Stimulated activated CD8-positive, alpha-beta memory T cell treated with anti-CD3 and anti-CD28 coated beads, Interleukin-2, amount 100 ng/mL, for 48 hours (primary cell): ENCODE measurements at regions not wholly inside any gene's neighbourhood (a gene's known extent, or its start where the extent isn't known, plus 50 kb on each side); places are given as distances from the start of the nearest gene placed in this dataset.

Experiments
- DNase-seq, 2 donors: peaks; one replicate each; pipeline ENCODE4 v3.0.0-alpha.2; 2020; ENCODE audit warnings: low read depth in 2 of 2

DNA sequence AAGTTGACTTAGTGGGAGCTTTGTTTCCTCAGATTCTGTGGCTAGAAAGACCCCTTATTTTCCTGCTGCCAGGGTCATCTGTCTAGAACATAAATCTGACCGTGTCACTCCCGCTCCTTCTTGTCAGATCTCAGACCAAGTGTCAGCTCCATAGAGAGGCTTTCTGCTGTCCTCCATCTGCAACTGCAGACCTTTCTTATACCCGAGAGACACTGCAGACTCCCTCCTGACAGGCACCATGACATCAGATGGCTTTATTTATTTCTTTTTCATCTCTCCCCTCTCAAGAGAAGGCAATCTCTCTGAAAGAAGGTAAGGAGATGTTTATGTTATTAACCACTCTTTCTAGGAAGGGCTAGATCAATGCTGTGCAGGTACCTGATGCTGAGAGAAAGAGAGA, 726.5 kb downstream of the UQCRFS1 start:
- no peak for DNase-seq

DNA sequence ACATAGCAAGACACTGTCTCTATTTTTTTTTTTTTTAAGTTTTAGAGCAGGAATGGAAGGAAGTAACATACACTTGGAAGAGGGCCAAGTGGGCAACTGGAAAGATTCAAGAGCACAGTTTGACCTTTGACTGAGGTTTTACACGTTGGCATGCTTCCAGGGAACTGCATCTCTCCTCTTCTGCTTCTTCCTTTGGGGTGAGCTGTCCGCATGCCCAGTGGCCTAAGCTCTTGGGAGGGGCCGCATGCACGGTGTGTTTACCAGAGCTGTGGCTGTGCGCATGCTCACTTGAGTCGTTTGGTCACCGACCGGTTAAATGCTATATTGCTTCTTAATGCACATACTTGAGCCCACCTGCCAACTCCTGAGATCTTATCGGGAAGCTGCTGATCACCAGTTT, 727.7 kb downstream of the UQCRFS1 start:
- DNase-seq: no peak

DNA sequence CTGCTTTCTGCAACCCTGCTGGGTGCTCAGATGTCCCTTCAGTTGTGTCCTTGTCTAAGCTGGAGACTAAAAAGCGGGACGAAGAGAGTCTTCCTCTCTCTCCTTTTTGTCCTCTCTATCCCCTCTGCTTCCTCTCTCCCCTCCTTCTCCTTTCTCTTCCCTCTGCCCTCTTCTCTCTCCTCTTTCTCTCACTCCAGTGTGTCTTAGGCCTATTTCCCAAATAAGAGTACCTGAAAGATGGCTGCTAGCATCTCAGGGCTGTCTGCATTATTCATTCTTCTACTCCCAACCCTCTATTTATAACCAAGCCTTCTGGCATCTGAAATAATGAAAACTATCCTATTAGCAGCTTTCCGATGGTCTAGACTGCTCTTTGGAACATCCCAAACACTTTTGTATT, 729.8 kb downstream of the UQCRFS1 start:
- no peak for DNase-seq

DNA sequence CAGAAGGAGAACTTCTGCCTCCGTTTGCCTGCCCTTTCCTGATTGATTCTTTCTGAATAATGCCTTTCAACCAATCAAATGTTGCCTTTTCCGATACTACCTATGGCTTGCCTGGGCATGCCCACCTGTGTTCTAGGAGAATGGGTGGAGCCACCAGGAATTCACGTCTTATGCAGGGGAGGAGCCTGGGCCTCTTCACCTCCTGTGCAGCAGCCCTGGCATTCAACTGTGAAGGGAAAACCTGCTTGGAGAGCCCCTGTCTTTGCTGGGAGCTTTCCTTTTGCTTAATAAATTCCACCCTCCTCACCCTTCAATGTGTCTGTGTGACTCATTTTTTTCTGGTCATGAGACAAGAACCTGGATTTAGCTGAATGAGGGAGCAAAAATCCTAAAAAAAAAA, 730.7 kb downstream of the UQCRFS1 start:
- no peak for DNase-seq

DNA sequence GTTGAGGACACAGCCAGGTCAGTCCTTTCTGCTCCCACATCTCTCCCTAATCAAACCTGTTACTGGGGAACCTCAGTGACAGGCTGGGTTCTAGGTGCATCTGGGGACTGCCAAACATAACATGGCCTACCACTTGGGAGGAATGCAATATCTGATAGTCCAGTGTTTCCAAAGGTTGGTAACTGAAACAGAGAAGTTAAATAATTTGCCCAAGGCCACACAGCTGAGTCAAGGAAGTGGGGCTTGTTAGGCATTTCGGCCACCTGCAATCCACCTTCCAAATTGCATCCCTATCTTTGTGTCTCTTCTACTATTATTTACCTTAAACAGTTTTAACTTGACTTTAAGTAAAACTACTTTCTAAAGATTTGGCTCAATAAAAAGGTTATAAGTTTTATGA, 731.3 kb downstream of the UQCRFS1 start:
- DNase-seq: no peak

DNA sequence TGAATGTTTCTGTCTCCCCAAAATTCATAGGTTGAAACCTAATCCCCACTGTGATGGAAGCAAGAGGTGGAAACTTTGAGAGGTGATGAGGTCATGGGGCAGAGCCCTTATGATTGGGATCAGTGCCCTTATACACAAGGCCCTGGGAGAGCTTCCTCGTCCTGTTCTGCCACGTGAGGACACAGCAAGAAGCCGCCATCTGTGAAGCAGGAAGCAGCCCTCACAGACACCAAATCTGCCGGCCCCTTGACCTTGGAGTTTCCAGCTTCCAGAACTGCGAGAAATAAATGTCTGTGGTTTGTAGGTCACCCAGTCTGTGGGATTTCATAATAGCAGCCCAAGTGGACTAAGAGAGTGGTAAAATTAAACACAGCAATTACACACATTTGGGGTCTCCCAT, 737.4 kb downstream of the UQCRFS1 start:
- no peak for DNase-seq

DNA sequence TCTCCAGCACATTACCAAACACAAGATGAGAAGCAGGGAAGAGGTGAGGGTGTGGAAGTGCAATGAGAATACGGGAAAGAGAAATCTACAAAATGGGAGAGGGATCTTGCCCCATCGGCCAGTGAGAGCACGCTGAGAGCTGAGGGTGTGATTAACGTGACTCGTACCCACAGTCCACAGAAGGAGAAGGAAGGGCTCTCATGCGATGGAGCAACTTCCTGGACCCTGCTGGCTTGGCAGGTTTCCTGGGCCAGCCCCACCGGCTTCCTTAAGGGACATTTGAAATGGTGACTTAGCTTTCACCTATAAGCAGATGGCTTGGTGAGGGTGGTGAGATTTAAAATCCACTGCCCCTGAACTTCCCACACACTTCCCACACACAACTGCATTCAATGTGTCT, 740.1 kb downstream of the UQCRFS1 start:
- no peak for DNase-seq

DNA sequence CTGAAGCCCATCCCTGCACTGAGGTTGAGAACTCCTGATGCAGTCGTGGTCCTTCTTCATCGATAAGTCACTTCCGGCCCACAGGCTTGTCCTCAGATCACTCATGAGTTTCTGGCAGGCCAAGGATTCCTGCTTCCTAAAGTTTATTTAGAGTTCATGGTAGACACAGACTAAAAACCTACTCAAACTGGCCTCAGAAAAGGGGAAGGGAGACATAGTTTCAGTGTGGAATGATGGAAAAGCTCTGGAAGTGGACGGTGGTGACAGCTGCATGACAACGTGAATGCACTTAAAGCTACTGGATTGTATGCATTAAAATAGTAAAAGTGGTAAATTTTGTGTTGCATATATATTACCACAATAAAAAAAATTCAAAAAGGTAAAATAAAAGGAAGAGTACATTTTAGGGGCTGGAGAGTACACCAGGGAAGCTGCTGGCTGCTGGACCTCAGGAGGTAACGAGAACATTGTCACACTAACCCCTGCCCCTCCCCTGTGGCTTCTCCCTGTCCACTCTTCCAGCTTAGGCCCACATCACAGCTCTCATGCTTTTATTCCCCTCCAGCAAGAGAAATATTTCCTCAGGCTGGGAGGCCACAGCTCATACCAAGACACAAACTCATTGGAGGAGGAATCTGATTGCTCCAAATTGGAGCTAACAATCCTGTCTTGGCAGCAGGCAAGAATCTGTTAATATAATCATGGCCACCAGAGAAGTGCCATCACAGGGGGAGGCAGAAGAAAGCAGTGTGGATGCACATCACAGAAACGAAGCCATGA, 741.0 kb downstream of the UQCRFS1 start:
- no peak for DNase-seq

DNA sequence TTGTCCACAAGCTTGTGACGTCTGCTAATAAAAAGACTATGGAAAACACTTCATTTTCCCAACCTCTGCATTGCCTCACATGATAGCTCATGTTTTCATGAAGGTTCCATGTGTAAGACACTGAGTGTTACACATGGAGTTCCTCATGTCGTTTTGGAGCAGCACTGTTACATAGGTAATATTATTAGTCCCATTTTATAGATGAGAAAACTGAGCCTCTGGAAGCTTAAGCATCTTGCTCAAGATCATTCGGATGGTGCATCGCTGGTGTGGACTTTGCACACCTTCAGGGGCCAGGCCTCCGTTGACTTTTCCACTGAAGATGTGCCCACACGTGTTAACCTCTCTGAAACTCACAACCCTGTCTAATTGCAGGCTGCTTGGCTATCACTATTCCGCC, 743.4 kb downstream of the UQCRFS1 start:
- no peak for DNase-seq

DNA sequence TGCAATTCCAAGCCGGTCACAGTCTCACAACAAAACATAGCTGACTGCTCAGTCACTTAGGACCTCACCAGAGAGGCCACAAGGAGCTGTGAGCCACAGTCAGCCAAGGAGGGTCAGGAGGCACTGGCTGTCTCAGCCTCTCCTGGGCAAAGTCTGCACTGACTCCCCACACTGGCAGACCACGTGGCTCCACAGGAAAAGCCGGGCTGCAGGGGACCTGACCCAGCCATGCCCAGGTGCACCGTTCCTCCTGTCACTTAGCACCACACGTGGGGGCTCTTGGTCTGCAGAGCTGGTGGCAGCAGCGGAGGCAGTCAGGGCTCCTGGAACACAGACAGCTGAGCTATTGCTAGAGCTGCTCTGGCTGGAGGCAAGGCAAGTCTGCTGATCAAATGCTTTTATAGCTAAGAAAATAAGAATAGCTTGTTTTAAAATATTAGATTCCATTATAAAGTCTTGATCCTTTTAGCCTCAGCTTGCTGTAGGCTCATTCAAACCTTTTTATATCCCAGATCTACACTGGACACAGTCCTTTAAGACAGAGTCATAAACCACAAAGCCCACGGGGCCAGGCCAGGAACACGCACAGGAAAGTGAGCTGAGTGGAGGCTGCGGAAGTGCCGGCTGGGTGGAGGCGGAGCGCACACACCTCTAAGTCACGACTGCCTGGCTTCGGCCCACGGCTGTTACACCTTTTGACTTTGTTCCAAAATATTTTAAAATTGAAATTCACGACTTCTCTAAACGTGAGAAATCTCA, 744.1 kb downstream of the UQCRFS1 start:
- DNase-seq: peak; percentile 3 to 7

DNA sequence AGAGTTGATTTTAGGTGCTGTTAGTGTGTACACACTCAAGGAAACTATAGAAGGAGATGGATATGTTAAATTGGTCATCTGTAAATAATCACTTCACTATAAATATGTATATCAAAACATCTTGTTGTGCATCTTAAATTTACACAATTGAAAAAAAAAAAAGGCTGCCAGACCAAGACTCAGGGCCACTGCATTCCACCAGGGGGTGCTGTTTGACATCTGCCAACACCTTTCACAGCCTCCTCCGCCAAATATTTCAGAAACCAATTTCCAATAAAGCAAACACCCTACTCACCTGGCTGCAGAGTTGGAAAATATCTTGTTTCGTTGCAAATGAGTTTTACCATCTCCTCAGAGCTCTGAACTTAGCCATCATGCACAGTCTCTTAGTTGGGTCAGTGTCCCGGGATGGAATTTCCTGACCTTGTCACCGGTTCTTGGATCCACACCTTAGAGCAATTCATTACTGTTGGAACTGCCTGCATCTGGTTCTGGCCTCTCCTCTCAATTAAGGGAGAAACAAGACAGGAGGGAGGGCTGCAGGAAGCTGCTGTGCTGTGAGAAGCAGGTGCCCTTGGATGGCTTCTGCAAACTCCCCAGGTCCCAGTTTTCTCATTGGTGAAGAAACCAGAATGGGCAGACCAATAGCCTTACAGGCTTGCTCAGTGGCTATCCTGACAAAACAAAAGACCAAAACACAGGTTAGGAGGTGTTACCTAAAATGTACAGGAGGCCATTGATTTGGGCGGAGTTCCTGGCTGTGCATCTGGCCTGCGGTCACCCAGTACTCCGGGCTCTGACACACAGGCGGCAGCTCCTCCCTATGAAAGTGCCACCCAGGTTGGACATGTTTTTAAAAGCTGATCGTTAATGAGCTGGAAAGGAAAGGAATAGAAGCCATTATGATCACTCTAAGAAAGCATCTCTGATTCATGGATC, 746.6 kb downstream of the UQCRFS1 start:
- peak; percentile 45 to 48 for DNase-seq

DNA sequence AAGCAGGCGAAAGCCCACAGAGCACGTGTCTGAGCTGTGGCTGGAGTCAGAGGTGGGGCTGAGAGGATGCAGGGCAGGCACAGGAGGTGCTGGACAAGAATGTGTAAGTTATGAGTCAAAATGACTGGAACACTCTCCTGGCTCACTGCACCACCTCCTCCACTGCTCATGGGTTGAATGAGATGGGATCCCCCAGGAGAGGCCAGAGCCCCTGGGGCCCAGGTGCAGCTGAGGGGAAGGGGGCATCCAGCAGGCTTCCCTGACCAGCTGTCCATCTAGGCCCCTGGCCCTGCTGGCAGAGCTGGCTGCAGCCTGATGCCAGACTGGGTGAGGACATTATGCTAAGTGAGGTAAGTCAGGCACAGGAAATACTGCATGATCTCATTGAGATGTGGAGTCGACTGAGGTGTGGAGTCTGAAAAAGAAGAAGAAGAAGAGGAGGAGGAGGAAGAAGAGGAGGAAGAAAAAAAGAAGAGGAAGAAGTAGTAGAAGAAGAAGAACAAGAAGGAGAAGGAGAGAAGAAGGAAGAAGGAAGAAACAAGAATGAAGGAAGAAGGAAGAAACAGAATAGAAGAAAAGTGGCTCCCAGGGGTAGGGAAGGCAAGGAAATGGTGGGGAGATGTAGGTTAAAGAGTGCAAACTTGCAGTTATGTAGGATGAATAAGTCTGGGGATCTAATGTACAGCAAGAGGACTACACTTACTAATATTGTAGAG, 747.4 kb downstream of the UQCRFS1 start:
- no peak for DNase-seq

DNA sequence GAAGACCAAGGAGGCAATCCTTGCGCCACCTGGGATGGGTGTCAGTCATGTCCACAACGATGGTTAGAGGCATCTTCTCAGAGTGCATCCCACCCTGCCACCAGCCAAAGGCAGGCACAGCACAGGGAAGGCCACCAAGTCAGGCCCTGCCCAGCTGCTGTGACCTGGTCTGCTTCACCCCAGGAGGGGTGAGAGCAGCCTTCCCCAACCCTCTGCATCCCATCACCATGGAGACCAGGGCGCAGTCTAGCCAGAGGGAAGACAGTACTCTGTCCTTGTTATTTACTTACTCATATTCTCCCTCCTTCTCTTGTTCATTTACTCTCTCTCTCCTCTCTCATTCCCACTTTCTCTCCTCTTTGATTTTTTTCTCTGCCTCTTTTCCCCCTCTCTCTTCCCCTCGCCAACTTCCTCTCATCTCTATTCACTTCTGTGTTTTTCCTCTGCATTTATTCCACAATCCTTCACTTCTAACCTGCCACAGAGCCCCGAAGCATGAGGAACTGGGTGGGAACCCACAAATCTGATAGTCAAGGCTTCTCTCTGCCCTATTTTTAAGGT, 749.4 kb downstream of the UQCRFS1 start:
- no peak for DNase-seq

DNA sequence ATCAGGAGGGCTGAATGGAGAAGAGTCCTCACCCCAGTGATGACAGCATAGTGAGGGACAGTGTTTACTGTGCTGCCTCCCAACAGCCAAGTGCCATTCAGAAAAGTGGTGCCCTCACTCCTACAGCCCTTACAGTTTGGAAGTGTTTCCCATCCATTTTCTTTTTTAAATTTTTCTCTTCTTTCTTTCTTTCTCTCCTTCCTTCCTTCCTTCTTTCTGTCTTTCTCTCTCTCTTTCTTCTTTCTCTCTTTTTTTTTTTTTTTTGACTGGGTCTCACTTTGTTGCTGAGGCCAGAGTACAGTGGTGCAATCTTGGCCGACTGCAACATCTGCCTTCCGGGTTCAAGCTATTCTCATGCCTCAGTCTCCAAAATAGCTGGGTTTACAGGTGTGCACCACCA, 755.3 kb downstream of the UQCRFS1 start:
- DNase-seq: no peak

DNA sequence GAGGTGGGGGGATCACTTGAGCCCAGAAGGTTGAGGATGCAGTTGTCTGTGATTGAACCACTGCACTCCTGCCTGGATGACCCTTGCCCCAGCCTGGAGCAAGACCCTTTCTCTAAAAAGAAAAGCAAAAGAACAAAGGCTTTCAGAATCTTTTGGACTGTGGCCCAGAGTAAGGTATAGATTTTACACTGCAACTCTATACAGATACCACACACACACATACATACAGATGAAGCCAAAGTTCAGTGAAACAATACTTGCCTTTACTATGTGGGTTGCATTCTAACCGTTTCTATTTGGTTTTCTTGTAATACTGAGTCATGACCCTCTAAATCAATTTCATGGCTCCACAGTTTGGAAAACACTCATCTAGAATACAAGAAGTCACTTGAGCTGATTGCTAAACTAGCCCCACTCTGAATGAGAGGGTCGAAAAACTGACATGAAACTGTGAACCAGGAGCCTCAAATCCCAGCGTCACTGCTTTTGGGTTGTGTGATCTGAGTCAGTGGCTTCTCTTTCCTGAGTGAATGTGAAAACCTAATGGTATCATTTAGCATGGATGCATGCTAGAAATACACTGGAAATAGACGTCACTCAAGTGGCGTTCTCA, 756.1 kb downstream of the UQCRFS1 start:
- no peak for DNase-seq

DNA sequence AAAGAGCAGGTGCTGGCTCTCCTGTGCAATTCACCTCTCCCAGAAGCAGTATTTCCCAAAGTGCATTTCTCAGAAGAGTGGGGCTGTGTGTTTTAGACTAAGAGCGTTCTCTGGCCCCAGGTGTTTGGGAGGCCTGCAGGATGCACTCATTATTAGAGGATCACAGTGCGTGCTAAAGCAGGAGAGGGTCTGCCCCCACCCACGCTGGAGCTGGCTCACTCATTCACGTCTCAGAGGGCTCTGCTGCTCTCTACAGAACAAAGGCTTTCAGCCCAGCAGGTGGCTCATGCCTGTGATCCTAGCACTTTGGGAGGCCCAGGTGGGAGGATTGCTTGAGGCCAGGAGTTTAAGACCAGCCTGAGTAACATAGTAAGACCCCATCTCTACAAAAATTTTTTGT, 756.7 kb downstream of the UQCRFS1 start:
- no peak for DNase-seq

DNA sequence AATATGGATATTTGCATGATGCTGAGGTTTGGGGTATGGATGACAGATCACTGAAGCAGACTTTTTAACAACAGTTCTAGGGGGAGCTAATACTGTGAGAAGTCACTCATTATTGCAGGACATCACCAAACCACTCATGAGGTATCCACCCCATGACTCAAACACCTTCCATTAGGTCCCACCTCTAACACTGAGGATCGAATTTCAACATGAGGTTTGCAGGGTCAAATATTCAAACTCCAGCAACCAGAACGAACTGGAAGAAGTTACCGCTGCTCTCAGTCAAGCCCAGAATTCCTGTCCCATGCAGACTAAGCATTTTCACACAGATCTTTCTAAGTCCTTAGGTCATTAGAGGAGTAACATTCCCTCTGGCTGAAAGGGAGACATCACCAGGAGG, 758.9 kb downstream of the UQCRFS1 start:
- DNase-seq: no peak

DNA sequence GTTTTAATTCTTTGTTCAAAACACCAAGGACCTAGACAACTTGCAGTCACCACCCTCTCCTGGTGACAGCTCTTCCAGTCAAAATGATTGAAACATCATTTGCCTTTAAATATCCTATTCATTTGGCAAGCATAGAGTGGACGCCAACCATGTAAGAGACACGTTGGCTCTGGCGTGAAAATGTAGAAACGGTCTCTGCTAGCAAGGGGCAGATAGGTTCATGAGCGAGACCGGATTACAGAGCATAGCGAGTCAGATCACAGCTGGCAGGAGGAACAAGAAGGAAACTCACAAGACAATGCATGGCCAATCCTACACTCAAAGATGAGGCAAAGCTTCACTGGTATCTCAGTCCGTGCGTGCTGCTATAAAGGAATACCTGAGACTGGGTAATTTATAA, 759.5 kb downstream of the UQCRFS1 start:
- DNase-seq: no peak

DNA sequence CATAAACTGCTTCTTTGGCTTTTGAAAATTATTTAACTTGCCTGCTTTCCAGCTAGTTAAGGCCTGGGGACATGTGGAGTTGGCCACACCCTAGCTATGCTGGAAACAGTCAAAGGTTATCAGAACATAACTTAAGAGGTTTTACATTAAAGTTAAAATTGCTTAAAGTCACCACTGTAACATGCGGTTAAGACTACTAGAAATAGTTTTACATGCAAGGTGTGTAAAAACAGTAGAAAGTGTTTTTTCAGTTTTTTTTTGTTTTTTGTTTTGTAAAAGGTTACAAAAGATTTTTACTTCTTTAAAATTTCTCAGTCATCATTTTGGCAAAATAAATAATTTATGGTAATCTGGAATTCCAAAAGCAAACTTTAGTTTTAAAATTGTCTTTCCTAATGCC, 763.1 kb downstream of the UQCRFS1 start:
- DNase-seq: no peak

DNA sequence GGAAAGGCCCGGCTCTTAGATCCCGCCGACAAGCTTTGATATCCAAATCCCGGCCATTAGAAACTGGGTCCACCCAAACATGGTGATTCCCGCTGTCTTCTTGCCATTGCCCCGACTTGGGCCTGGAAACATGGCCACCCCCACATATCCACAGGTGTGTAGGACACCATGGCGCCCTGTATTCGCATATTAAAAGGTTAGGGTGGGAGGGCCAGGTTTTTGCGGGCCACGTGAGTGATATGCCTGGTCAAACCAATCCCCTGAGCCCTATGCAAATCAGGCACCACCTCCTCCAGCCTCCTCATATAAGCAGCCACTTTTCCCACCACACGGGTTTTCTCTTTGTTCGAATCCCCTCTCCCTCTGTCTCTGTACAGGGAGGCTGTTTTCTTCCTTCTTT, 766.4 kb downstream of the UQCRFS1 start:
- no peak for DNase-seq

DNA sequence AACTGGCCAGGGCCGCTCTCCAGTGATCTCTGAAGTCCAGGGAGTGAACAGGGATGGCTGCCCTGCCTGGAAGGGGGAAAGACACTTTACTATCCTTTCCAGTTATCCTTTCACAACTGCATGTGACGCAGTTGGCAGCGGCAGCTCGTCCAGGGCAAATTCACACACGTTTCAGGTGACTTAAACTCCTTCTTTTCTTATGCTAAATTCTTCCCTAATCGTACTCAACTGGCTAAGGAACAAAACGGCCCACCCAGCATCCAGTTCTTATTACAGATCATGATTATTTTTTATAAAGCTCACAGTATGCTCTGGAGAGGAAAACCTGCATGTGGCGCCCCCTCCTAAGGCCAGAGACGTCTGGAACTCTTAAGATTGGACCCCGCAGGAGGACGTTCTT, 767.1 kb downstream of the UQCRFS1 start:
- DNase-seq: no peak
